HEK293T (cell line): ENCODE measurements at regions not wholly inside any gene's neighbourhood (a gene's known extent, or its start where the extent isn't known, plus 50 kb on each side); places are given as distances from the start of the nearest gene placed in this dataset.
"Not testable (repeated sequence)": the region's sequence is repeated elsewhere in the genome, so short reads cannot be mapped to it uniquely, and the experiment has no call there.

Source experiments
- CTCF ChIA-PET: fragments of 350-600 bp; formaldehyde crosslinking; extraction: SDS; loops from one replicate; lab custom pipeline; 2021; ENCODE audit warnings: antibody characterized with exemption, inconsistent platforms; lab: Yijun Ruan, JAX
- POLR2A ChIA-PET: fragments of 350-600 bp; formaldehyde crosslinking; extraction: SDS; loops from one replicate; lab custom pipeline; 2020; ENCODE audit warnings: antibody characterized with exemption, inconsistent platforms; lab: Yijun Ruan, JAX
- DNase-seq: peaks from one replicate; pipeline ENCODE4 v3.0.0; 2012; ENCODE audit warnings: mixed read lengths; ENCODE audit errors: extremely low spot score
- ARNT ChIP-seq: fragments of 450-650 bp; IDR thresholded peaks from 2 replicates; pipeline ENCODE4 v1.6.1; 2017; ENCODE audit warnings: mild to moderate bottlenecking
- BHLHE40 ChIP-seq: fragments of 450-650 bp; IDR thresholded peaks from 2 replicates; pipeline ENCODE4 v1.6.1; 2016; ENCODE audit warnings: mild to moderate bottlenecking, moderate library complexity, borderline replicate concordance
- CTBP1 ChIP-seq: fragments of 450-650 bp; IDR thresholded peaks from 2 replicates; pipeline ENCODE4 v1.6.1; 2016; ENCODE audit warnings: borderline replicate concordance
- ELF4 ChIP-seq: fragments of 450-650 bp; IDR thresholded peaks from 2 replicates; pipeline ENCODE4 v1.6.1; 2017; ENCODE audit warnings: antibody characterized with exemption
- FOXA1 ChIP-seq: fragments of 450-650 bp; IDR thresholded peaks from 2 replicates; pipeline ENCODE4 v1.6.1; 2016; ENCODE audit warnings: mild to moderate bottlenecking
- FOXK2 ChIP-seq: fragments of 450-650 bp; IDR thresholded peaks from 2 replicates; pipeline ENCODE4 v1.6.1; 2016; ENCODE audit warnings: mild to moderate bottlenecking
- FOXM1 ChIP-seq: fragments of 450-650 bp; IDR thresholded peaks from 2 replicates; pipeline ENCODE4 v1.6.1; 2017; ENCODE audit warnings: mild to moderate bottlenecking, borderline replicate concordance
- HDGF ChIP-seq: fragments of 450-650 bp; IDR thresholded peaks from 2 replicates; pipeline ENCODE4 v1.6.1; 2017; ENCODE audit warnings: antibody characterized with exemption, borderline replicate concordance
- L3MBTL2 ChIP-seq: fragments of 450-650 bp; conservative IDR thresholded peaks from 2 replicates; pipeline ENCODE4 v1.6.1; 2016; ENCODE audit warnings: mild to moderate bottlenecking
- LEF1 ChIP-seq: fragments of 450-650 bp; IDR thresholded peaks from 2 replicates; pipeline ENCODE4 v1.6.1; 2017; ENCODE audit warnings: mild to moderate bottlenecking, borderline replicate concordance
- NFRKB ChIP-seq: fragments of 450-650 bp; IDR thresholded peaks from 2 replicates; pipeline ENCODE4 v1.6.1; 2016; ENCODE audit warnings: mild to moderate bottlenecking, moderate library complexity
- PKNOX1 ChIP-seq: fragments of 450-650 bp; IDR thresholded peaks from 2 replicates; pipeline ENCODE4 v1.6.1; 2016
- SP1 ChIP-seq: fragments of 450-650 bp; IDR thresholded peaks from 2 replicates; pipeline ENCODE4 v1.6.1; 2017
- SUZ12 ChIP-seq: fragments of 450-650 bp; IDR thresholded peaks from 2 replicates; pipeline ENCODE4 v1.6.1; 2016; ENCODE audit warnings: mild to moderate bottlenecking
- TARDBP ChIP-seq: fragments of 450-650 bp; IDR thresholded peaks from 2 replicates; pipeline ENCODE4 v1.6.1; 2016
- ZNF384 ChIP-seq: fragments of 450-650 bp; IDR thresholded peaks from 2 replicates; pipeline ENCODE4 v1.6.1; 2016

- DNase-seq = no peak
- ChIA-PET POLR2A (no interaction called here), CTCF (no interaction called here)
- no peak for TF ChIP-seq NFRKB
- no peak for TF ChIP-seq HDGF
- no peak for TF ChIP-seq FOXA1
Measured at GRCh38 chr13:71210861-71211260, 656.1 kb downstream of the DACH1 start.

- TF ChIP-seq ELF4 (no peak), ZNF384 (no peak), L3MBTL2 (no peak), CTBP1 (no peak)
- ChIA-PET CTCF (no interaction called here), POLR2A (interaction anchor here (0.7 kb wide), 1 partner anchor 40 kb away, joined by 3 read pairs; no protein-coding TSS in a partner anchor)
Measured at GRCh38 chr13:71209217-71209616, 657.8 kb downstream of the DACH1 start.

GRCh38 chr13:71184583-71184982 lies 682.4 kb downstream of the DACH1 start:
- POLR2A ChIA-PET, CTCF ChIA-PET, DNase-seq: not testable (repeated sequence)

More at GRCh38 chr13:71209217-71209616, 657.8 kb downstream of the DACH1 start:
- no peak for DNase-seq

- DNase-seq, POLR2A ChIA-PET: not testable (repeated sequence)
- CTCF ChIA-PET = interaction anchor here (0.7 kb wide), 1 partner anchor 21 kb away, joined by 3 read pairs; no protein-coding TSS in a partner anchor
Measured at GRCh38 chr13:71183352-71183751, 683.7 kb downstream of the DACH1 start.

GRCh38 chr13:71171740-71172139 lies 695.3 kb downstream of the DACH1 start:
- DNase-seq = no peak
- ChIA-PET POLR2A (no interaction called here), CTCF (no interaction called here)
- TF ChIP-seq SUZ12 (no peak), CTBP1 (no peak), L3MBTL2 (no peak), FOXA1 (no peak), ARNT (no peak), HDGF (no peak), NFRKB (no peak), FOXK2 (no peak), SP1 (no peak), FOXM1 (no peak), ELF4 (no peak), ZNF384 (no peak), LEF1 (no peak), BHLHE40 (no peak), PKNOX1 (no peak), TARDBP (no peak)

- no peak for DNase-seq
- POLR2A ChIA-PET = interaction anchor here (0.6 kb wide), 1 partner anchor 40 kb away, joined by 3 read pairs; no protein-coding TSS in a partner anchor
- no peak; the same call in 1 of the 2 replicates for TF ChIP-seq PKNOX1
- no peak for TF ChIP-seq BHLHE40
- TF ChIP-seq FOXM1 = no peak
- TF ChIP-seq HDGF = no peak
- TF ChIP-seq FOXK2 = no peak
- TF ChIP-seq NFRKB = no peak
- TF ChIP-seq SP1 = no peak
- TF ChIP-seq TARDBP = no peak
- TF ChIP-seq CTBP1 = no peak
- TF ChIP-seq ZNF384 = no peak
- no peak for TF ChIP-seq SUZ12
- no peak for TF ChIP-seq ARNT
- no peak for TF ChIP-seq FOXA1
- TF ChIP-seq LEF1 = no peak
- no peak for TF ChIP-seq L3MBTL2
- TF ChIP-seq ELF4 = no peak
- CTCF ChIA-PET = no interaction called here
Measured at GRCh38 chr13:71169180-71169579, 697.8 kb downstream of the DACH1 start.

- CTCF ChIA-PET = no interaction called here
- TF ChIP-seq BHLHE40 = no peak
- TF ChIP-seq TARDBP = no peak
- no peak for TF ChIP-seq NFRKB
- no peak for TF ChIP-seq CTBP1
- TF ChIP-seq PKNOX1 = no peak
- TF ChIP-seq SP1 = no peak
- TF ChIP-seq FOXA1 = no peak
- TF ChIP-seq FOXK2 = no peak
- TF ChIP-seq SUZ12 = no peak
- no peak for TF ChIP-seq FOXM1
- DNase-seq = no peak
Measured at GRCh38 chr13:71156550-71156949, 710.5 kb downstream of the DACH1 start.

More at GRCh38 chr13:71156550-71156949, 710.5 kb downstream of the DACH1 start:
- POLR2A ChIA-PET = no interaction called here
